Tibial artery (tissue), 4 donors: ENCODE measurements at regions not wholly inside any gene's neighbourhood (a gene's known extent, or its start where the extent isn't known, plus 50 kb on each side); places are given as distances from the start of the nearest gene placed in this dataset.

ENCODE experiments used
- DNase-seq, 2 donors: peaks; one replicate each; pipeline ENCODE4 v3.0.0-alpha.2; 2019
- H3K27ac ChIP-seq, 2 donors: fragments of 200-600 bp; sonication (generic) in 1 of 2; 1 replicate in 1 of 2; 2 replicates in 1 of 2; pipeline ENCODE4 v1.5.1; 2018 to 2019; ENCODE audit warnings: mild to moderate bottlenecking in 1 of 2
- H3K27me3 ChIP-seq, 2 donors: fragments of 200-600 bp; sonication (generic) in 1 of 2; one replicate each; pipeline versions ENCODE4 v1.5.1 to v1.6.0; 2016 to 2019
- H3K36me3 ChIP-seq, 3 donors: fragments of 200-600 bp; sonication (generic) in 2 of 3; one replicate each; pipeline ENCODE4 v1.5.1; 2016 to 2019; ENCODE audit warnings: mild to moderate bottlenecking in 2 of 3
- H3K4me1 ChIP-seq, 4 donors: fragments of 200-600 bp; sonication (generic) in 2 of 4; 1 replicate in 3 of 4; 2 replicates in 1 of 4; pipeline ENCODE4 v1.5.1; 2016 to 2019
- H3K4me3 ChIP-seq, 2 donors: fragments of 200-600 bp; sonication (generic) in 1 of 2; 1 replicate in 1 of 2; 2 replicates in 1 of 2; pipeline ENCODE4 v1.5.1; 2018 to 2019; ENCODE audit warnings: mild to moderate bottlenecking in 2 of 2
- H3K9me3 ChIP-seq, 3 donors: fragments of 200-600 bp; sonication (generic) in 1 of 3; one replicate each; pipeline ENCODE4 v1.5.1; 2016 to 2019
- CTCF ChIP-seq, 2 experiments: fragments of 200-600 bp in 1 of 2; fragments of 450-650 bp in 1 of 2; IDR thresholded peaks; one replicate each; pipeline ENCODE4 v1.5.1; 2017 to 2019; ENCODE audit warnings: antibody characterized with exemption in 2 of 2, mild to moderate bottlenecking in 1 of 2, moderate library complexity in 1 of 2
- intact Hi-C: fragments of 100-400 bp; cut with DNase I; formaldehyde crosslinking; loops from one replicate; pipeline ENCODE4 v1.15.0; 2023; ENCODE audit warnings: low total_unique reads

DNA sequence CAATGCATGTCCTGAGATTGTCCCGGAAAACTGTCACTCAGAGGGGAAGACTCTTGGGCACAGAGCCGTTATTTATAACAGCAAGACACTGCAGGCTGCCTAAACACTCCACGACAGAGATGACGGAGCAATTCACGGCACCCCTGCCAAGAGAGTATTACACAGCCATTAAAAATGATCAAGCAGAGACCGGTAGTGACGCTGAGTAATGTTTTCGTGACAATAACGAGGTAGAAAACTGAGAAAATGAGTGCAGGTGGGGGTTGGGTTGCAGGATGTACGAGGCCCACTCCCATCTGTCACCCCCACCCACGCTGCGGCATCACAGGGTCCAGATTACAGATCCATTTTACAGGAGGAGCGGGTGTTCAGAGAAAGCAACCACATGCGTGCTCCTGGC, 58.9 kb upstream of the LINGO1 start:
- H3K4me1 ChIP-seq, result no peaks in the 10 kb centered on the region
- no peak overlapping the region for H3K4me3 ChIP-seq
- intact Hi-C loops, result no loop called here
- H3K27ac ChIP-seq, result no peak overlapping the region
- H3K9me3 ChIP-seq, result no peaks in the 10 kb centered on the region
- peaks cover 0 to 68% of the 10 kb centered on the region in 2 donors for H3K27me3 ChIP-seq
- no peak for DNase-seq
- no peaks in the 10 kb centered on the region for H3K36me3 ChIP-seq
- no peak for TF ChIP-seq CTCF (IDR thresholded peaks at IDR 0.05)

- no peak for TF ChIP-seq CTCF (IDR thresholded peaks at IDR 0.05)
- Histone ChIP-seq H3K27me3 (peaks cover 0 to 59% of the 10 kb centered on the region in 2 donors), H3K9me3 (no peaks in the 10 kb centered on the region), H3K36me3 (no peaks in the 10 kb centered on the region), H3K4me1 (no peaks in the 10 kb centered on the region), H3K27ac (no peak overlapping the region), H3K4me3 (no peak overlapping the region)
- DNase-seq, result no peak
- intact Hi-C loops, result no loop called here
Measured at GRCh38 chr15:77689821-77690220, 57.1 kb upstream of the LINGO1 start.

DNA sequence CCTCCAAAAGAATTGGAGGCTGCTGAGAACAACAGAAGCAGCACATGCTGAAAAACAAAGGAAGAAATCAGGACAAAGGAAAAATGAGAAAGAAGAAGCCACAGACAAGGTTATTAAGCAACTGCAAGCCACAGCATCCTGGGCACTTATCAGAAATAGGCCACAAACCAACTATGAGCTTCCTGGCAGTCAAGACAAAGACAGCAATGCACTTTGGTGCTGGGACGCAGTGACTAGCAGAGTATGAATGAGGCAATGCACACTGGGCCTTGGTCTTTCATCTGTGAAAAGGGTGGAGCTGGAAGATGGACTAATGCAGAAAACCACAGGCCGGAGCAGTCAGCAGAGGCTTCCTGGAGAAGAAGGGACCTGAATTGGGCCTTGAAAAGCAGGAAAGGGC, 56.0 kb upstream of the LINGO1 start:
- H3K4me1 ChIP-seq, result no peaks in the 10 kb centered on the region
- TF ChIP-seq CTCF (IDR thresholded peaks at IDR 0.05), result no peak
- no peaks in the 10 kb centered on the region for H3K36me3 ChIP-seq
- DNase-seq, result no peak
- H3K27me3 ChIP-seq, result peaks cover 0 to 54% of the 10 kb centered on the region in 2 donors
- intact Hi-C loops, result no loop called here
- no peak overlapping the region for H3K4me3 ChIP-seq
- H3K9me3 ChIP-seq, result no peaks in the 10 kb centered on the region
- no peak overlapping the region for H3K27ac ChIP-seq

GRCh38 chr15:77688266-77688665, 55.6 kb upstream of the LINGO1 start:
- H3K4me3 ChIP-seq, result no peak overlapping the region
- H3K4me1 ChIP-seq, result no peaks in the 10 kb centered on the region
- H3K27me3 ChIP-seq, result peaks cover 0 to 51% of the 10 kb centered on the region in 2 donors
- no peaks in the 10 kb centered on the region for H3K36me3 ChIP-seq
- no peak for DNase-seq
- intact Hi-C loops, result no loop called here
- no peak for TF ChIP-seq CTCF (IDR thresholded peaks at IDR 0.05)
- H3K9me3 ChIP-seq, result no peaks in the 10 kb centered on the region
- H3K27ac ChIP-seq, result no peak overlapping the region

DNA sequence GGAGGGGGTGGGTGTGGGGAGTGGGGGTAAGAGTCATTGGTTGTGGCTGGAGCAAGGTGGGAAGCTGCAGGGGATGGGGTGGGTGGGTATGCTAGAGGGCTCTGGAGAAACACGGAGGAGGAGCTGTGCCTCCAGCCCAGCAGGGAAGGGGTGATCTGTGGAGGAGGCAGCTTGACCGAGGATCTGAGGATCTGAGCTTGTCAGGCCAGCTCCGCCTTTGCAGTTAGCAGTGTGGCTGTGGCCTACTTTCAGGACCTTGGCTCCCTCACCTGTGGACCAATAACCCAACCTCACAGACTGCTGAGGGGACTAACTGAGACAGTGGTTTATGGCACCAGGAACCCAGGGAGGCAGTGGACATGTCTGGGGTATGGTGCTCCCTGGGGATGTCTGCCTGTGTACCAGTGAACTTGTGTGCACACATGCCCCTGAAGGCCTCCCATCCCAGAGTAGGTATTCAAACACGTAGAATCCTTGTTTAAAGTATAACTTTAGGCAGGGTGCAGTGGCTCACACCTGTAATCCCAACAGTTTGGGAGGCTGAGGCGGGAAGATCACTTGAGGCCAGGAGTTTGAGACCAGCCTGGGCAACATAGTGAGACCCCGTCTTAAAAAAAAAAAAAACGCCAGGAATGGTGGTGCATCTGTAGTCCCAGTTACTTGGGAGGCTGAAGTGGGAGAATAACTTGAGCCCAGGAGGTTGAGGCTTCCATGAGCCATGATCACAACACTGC, 52.5 kb upstream of the LINGO1 start:
- Histone ChIP-seq H3K27me3 (peaks cover 0 to 31% of the 10 kb centered on the region in 2 donors), H3K27ac (no peak overlapping the region), H3K4me1 (no peaks in the 10 kb centered on the region), H3K36me3 (no peaks in the 10 kb centered on the region), H3K9me3 (no peaks in the 10 kb centered on the region), H3K4me3 (no peak overlapping the region)
- TF ChIP-seq CTCF (IDR thresholded peaks at IDR 0.05), result no peak
- no peak for DNase-seq
- intact Hi-C loops, result no loop called here
